Stimulated activated CD4-positive, alpha-beta T cell treated with anti-CD3 and anti-CD28 coated beads, Interleukin-4, amount 100 ng/mL, for 1 hour (primary cell): ENCODE measurements at regions not wholly inside any gene's neighbourhood (a gene's known extent, or its start where the extent isn't known, plus 50 kb on each side); places are given as distances from the start of the nearest gene placed in this dataset.
"Not testable (repeated sequence)": the region's sequence is repeated elsewhere in the genome, so short reads cannot be mapped to it uniquely, and the experiment has no call there.

Experiments
- DNase-seq: peaks from one replicate; pipeline ENCODE4 v3.0.0-alpha.2; 2020

- DNase-seq, result not testable (repeated sequence)
Observed at GRCh38 chr1:146710838-146711521, 227.1 kb upstream of the NBPF12 start.

GRCh38 chr1:146709302-146709701 is 228.8 kb upstream of the NBPF12 start:
- not testable (repeated sequence) for DNase-seq

GRCh38 chr1:146704162-146704724 is 233.9 kb upstream of the NBPF12 start:
- DNase-seq, result not testable (repeated sequence)

- DNase-seq, result not testable (repeated sequence)
Observed at GRCh38 chr1:146701320-146701719, 236.8 kb upstream of the NBPF12 start.

- not testable (repeated sequence) for DNase-seq
Observed at GRCh38 chr1:146695388-146695787, 242.7 kb upstream of the NBPF12 start.

- DNase-seq, result not testable (repeated sequence)
Observed at GRCh38 chr1:146691798-146692197, 246.3 kb upstream of the NBPF12 start.

GRCh38 chr1:146688893-146689292 is 249.2 kb upstream of the NBPF12 start:
- DNase-seq, result not testable (repeated sequence)

GRCh38 chr1:146686777-146687366 is 251.3 kb upstream of the NBPF12 start:
- not testable (repeated sequence) for DNase-seq

GRCh38 chr1:146683126-146683429 is 255.0 kb upstream of the NBPF12 start:
- DNase-seq, result not testable (repeated sequence)

- DNase-seq, result not testable (repeated sequence)
Observed at GRCh38 chr1:146682227-146683125, 255.6 kb upstream of the NBPF12 start.

GRCh38 chr1:146673729-146674299 is 264.3 kb upstream of the NBPF12 start:
- not testable (repeated sequence) for DNase-seq

- not testable (repeated sequence) for DNase-seq
Observed at GRCh38 chr1:146672608-146673007, 265.5 kb upstream of the NBPF12 start.

- DNase-seq, result not testable (repeated sequence)
Observed at GRCh38 chr1:146671588-146671987, 266.5 kb upstream of the NBPF12 start.

GRCh38 chr1:146670832-146671566 is 267.1 kb upstream of the NBPF12 start:
- not testable (repeated sequence) for DNase-seq

- DNase-seq, result not testable (repeated sequence)
Observed at GRCh38 chr1:146666275-146666674, 271.8 kb upstream of the NBPF12 start.

GRCh38 chr1:146660242-146660641 is 277.9 kb upstream of the NBPF12 start:
- not testable (repeated sequence) for DNase-seq

- DNase-seq, result not testable (repeated sequence)
Observed at GRCh38 chr1:146656356-146657060, 281.6 kb upstream of the NBPF12 start.

GRCh38 chr1:146654763-146655162 is 283.4 kb upstream of the NBPF12 start:
- not testable (repeated sequence) for DNase-seq

GRCh38 chr1:146645978-146646604 is 292.0 kb upstream of the NBPF12 start:
- not testable (repeated sequence) for DNase-seq

GRCh38 chr1:146641534-146641933 is 296.6 kb upstream of the NBPF12 start:
- not testable (repeated sequence) for DNase-seq

- DNase-seq, result not testable (repeated sequence)
Observed at GRCh38 chr1:146640671-146641070, 297.5 kb upstream of the NBPF12 start.
